Endothelial cell (in vitro differentiated cells): ENCODE measurements at regions not wholly inside any gene's neighbourhood (a gene's known extent, or its start where the extent isn't known, plus 50 kb on each side); places are given as distances from the start of the nearest gene placed in this dataset.

ENCODE experiments used
- DNase-seq: peaks from one replicate; pipeline ENCODE4 v3.0.0; 2021; ENCODE audit warnings: low spot score
- H3K27ac Mint-ChIP-seq: one replicate; pipeline ENCODE4 v1.8.0; 2021; ENCODE audit warnings: mixed read lengths, inconsistent platforms; ENCODE audit not compliant: unreplicated experiment
- H3K27me3 Mint-ChIP-seq: one replicate; pipeline ENCODE4 v1.8.0; 2021; ENCODE audit warnings: mild to moderate bottlenecking, moderate library complexity, mixed read lengths, inconsistent platforms; ENCODE audit not compliant: unreplicated experiment
- H3K36me3 Mint-ChIP-seq: one replicate; pipeline ENCODE4 v1.8.0; 2021; ENCODE audit warnings: mild to moderate bottlenecking, low read depth, mixed read lengths, inconsistent platforms; ENCODE audit not compliant: unreplicated experiment
- H3K4me1 Mint-ChIP-seq: one replicate; pipeline ENCODE4 v1.8.0; 2021; ENCODE audit warnings: mild to moderate bottlenecking, mixed read lengths, inconsistent platforms; ENCODE audit not compliant: unreplicated experiment
- H3K4me3 Mint-ChIP-seq: one replicate; pipeline ENCODE4 v1.8.0; 2021; ENCODE audit warnings: mild to moderate bottlenecking, mixed read lengths, inconsistent platforms; ENCODE audit not compliant: unreplicated experiment
- H3K9me3 Mint-ChIP-seq: one replicate; pipeline ENCODE4 v1.8.0; 2021; ENCODE audit warnings: mixed read lengths, inconsistent platforms; ENCODE audit not compliant: unreplicated experiment
- CTCF ChIP-seq: fragments of 200-600 bp; sonication (generic); IDR thresholded peaks from one replicate; pipeline ENCODE4 v1.5.0; 2021; ENCODE audit warnings: antibody characterized with exemption; ENCODE audit not compliant: unreplicated experiment

DNA sequence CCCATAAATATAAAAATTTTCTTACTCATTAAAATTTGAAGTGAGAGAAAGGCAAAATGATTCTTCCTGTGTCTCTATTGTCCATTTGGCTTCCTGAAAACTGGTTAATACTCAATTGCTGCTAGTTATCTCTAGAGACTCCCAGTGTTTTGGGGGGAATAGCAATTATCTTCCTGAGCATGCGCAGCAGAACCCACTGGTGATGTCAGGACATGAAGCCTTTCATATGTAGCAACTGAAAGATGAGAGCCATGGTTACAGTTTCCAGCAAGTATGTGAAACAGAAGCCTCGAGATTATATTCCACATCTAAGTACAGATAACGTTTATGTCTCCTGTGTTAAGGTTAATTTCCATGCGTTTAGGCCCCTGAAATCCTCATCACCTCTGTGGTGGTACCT lies 254.3 kb upstream of the FIGN start:
- Mint-ChIP-seq H3K4me3 (no peak overlapping the region), H3K27ac (no peak overlapping the region), H3K27me3 (no peaks in the 10 kb centered on the region), H3K4me1 (peaks cover 6% of the 10 kb centered on the region), H3K36me3 (no peaks in the 10 kb centered on the region), H3K9me3 (no peaks in the 10 kb centered on the region)
- DNase-seq = no peak
- TF ChIP-seq CTCF = no peak

GRCh38 chr2:163987175-163987940 lies 251.6 kb upstream of the FIGN start:
- H3K9me3 Mint-ChIP-seq = no peaks in the 10 kb centered on the region
- no peak for TF ChIP-seq CTCF
- no peaks in the 10 kb centered on the region for H3K36me3 Mint-ChIP-seq
- no peak overlapping the region for H3K27ac Mint-ChIP-seq
- H3K4me1 Mint-ChIP-seq = peaks cover 6% of the 10 kb centered on the region
- H3K27me3 Mint-ChIP-seq = no peaks in the 10 kb centered on the region
- DNase-seq = no peak
- H3K4me3 Mint-ChIP-seq = no peak overlapping the region

DNA sequence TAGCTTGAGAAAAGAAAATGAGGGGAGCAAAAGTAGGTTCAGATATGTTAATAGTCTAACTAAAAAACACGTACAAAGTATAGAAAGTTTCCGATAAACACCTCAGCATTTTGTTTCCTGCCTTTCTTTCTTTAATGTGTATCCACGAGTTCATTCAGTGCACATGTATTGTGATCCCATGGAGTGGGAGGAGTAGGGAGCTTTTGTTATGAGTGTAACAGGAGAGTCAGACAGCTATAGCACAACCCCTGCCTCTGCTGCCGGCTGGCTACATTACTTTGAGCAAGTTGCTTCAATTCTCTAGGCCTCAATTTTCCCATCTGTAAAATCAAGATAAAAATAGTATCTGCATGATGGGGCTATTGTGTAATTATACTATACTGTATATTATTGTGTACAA lies 249.2 kb upstream of the FIGN start:
- no peaks in the 10 kb centered on the region for H3K36me3 Mint-ChIP-seq
- H3K9me3 Mint-ChIP-seq = no peaks in the 10 kb centered on the region
- no peak overlapping the region for H3K4me3 Mint-ChIP-seq
- H3K27ac Mint-ChIP-seq = no peak overlapping the region
- DNase-seq = no peak
- no peaks in the 10 kb centered on the region for H3K27me3 Mint-ChIP-seq
- no peak for TF ChIP-seq CTCF
- peaks cover 6% of the 10 kb centered on the region for H3K4me1 Mint-ChIP-seq

- DNase-seq = no peak
- H3K4me3 Mint-ChIP-seq = no peak overlapping the region
- no peaks in the 10 kb centered on the region for H3K36me3 Mint-ChIP-seq
- H3K9me3 Mint-ChIP-seq = no peaks in the 10 kb centered on the region
- no peaks in the 10 kb centered on the region for H3K27me3 Mint-ChIP-seq
- H3K27ac Mint-ChIP-seq = no peak overlapping the region
- H3K4me1 Mint-ChIP-seq = peaks cover 6% of the 10 kb centered on the region
- TF ChIP-seq CTCF = no peak
Measured at GRCh38 chr2:163983911-163984310, 248.1 kb upstream of the FIGN start.

- Mint-ChIP-seq H3K4me3 (no peak overlapping the region), H3K27ac (no peak overlapping the region), H3K36me3 (no peaks in the 10 kb centered on the region), H3K4me1 (peaks cover 6% of the 10 kb centered on the region), H3K9me3 (no peaks in the 10 kb centered on the region), H3K27me3 (no peaks in the 10 kb centered on the region)
- no peak for TF ChIP-seq CTCF
- no peak for DNase-seq
Measured at GRCh38 chr2:163982938-163983337, 247.1 kb upstream of the FIGN start.
